ENCODE measurements at regions not wholly inside any gene's neighbourhood (a gene's known extent, or its start where the extent isn't known, plus 50 kb on each side); places are given as distances from the start of the nearest gene placed in this dataset.
"Not testable (repeated sequence)": the region's sequence is repeated elsewhere in the genome, so short reads cannot be mapped to it uniquely, and the experiment has no call there.

- DNase-seq (ENCODE audit: insufficient read length, low spot score) (no peak), FAIRE-seq (no peak)
Measured at GRCh38 chr1:172795741-172796140, 136.8 kb downstream of the FASLG start.

DNA sequence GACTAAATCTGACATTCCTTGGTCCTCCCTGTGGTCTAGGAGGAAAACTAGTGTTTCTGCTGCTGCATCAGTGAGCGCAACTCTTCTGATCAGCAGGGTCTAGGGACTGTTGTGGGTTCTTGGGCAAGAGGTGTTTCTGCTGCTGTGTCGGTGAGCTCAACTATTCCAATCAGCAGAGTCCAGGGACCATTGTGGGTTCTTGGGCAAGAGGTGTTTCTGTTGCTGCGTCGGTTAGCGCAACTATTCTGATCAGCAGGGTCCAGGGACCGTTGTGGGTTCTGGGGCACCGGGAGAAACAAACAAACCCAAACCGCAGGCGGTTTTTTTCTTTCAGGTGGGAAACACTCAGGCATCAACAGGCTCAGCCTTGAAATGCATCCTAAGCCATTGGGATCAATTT lies 140.9 kb downstream of the FASLG start:
- FAIRE-seq; DNase-seq (ENCODE audit: insufficient read length, low spot score): not testable (repeated sequence)

GRCh38 chr1:172801771-172802322 lies 142.9 kb downstream of the FASLG start:
- FAIRE-seq = no peak

GRCh38 chr1:172809750-172810149 lies 150.8 kb downstream of the FASLG start:
- FAIRE-seq (no peak), DNase-seq (ENCODE audit: insufficient read length, low spot score) (no peak)

More at GRCh38 chr1:172801771-172802322, 142.9 kb downstream of the FASLG start:
- no peak for DNase-seq (ENCODE audit: insufficient read length, low spot score)

GRCh38 chr1:172810480-172811175 lies 151.7 kb downstream of the FASLG start:
- no peak for DNase-seq (ENCODE audit: insufficient read length, low spot score)
- no peak for FAIRE-seq

GRCh38 chr1:172811694-172812093 lies 152.8 kb downstream of the FASLG start:
- DNase-seq (ENCODE audit: insufficient read length, low spot score) = no peak
- FAIRE-seq = no peak

- no peak for FAIRE-seq
- DNase-seq (ENCODE audit: insufficient read length, low spot score) = no peak
Measured at GRCh38 chr1:172812118-172812517, 153.2 kb downstream of the FASLG start.

GRCh38 chr1:172813330-172813729 lies 154.4 kb downstream of the FASLG start:
- FAIRE-seq (no peak), DNase-seq (ENCODE audit: insufficient read length, low spot score) (no peak)

GRCh38 chr1:172814428-172814827 lies 155.5 kb downstream of the FASLG start:
- no peak for FAIRE-seq
- DNase-seq (ENCODE audit: insufficient read length, low spot score) = no peak

- FAIRE-seq (no peak), DNase-seq (ENCODE audit: insufficient read length, low spot score) (no peak)
Measured at GRCh38 chr1:172815740-172816139, 156.8 kb downstream of the FASLG start.

DNA sequence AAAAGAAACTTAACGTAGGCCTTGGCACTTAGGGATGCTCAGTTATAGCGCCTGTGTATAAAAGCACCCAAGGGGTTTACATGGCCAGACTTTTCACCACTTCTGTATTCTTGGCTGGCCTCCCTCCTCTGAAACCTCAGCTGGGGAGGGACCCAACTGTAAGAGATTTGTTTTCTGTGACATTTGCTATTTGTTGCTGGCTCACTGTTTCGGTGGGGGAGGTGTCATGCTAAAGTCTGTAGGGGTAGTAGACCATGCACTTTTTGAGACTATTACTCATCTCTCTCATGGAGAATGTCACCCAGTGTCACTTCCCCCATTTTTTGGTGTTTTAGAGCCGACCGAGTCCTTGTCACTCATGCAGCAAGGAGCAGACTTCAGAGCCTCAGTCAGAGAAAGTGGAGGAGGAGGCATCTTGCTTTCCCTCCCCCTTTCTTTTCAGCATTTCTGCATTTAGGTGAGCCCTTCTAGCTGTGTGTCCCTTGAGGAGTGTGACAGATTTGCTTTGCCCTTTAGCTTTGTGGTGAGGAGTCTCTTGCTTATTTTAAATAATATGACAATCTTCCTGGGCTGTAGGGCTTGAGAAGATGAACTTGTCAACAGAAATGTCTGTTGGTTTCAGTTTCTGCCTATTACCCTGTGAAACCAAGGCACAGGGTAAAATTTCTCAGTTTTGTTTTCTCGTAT lies 160.1 kb downstream of the FASLG start:
- DNase-seq (ENCODE audit: insufficient read length, low spot score) (no peak), FAIRE-seq (no peak)

DNA sequence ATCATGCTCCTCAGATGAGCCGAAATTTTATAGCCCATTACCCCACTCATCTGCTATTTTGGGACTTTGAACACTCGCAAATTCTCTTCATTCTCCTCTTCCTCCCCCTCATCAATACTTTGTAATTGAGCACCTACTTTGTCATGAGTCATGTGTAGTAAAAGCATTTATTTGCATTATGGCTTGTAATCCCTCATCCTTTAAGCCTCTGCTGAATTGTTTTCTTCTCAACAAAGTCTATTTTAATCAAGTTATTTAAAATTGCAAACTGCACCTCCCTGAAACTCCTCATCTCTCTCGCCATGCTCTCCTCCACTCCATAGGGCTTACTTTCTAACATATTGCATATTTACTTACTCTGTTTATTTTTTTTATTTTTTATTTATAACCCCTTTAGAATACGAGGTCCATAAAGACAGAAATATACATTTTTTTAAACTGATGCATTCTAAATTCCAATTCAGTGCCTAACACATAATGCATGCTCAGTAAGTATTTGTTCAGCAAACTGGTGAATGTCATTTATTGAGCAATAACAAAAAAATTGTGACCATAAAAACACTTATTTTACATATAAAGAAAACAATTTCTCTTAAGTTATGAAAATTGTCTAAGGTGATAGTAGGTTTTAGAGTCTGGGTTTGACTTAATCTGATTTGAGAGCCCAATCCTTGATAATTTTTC lies 161.7 kb downstream of the FASLG start:
- no peak for FAIRE-seq
- DNase-seq (ENCODE audit: insufficient read length, low spot score) = no peak

- no peak for FAIRE-seq
- DNase-seq (ENCODE audit: insufficient read length, low spot score) = peak; percentile 21
Measured at GRCh38 chr1:172821609-172822274, 162.8 kb downstream of the FASLG start.

DNA sequence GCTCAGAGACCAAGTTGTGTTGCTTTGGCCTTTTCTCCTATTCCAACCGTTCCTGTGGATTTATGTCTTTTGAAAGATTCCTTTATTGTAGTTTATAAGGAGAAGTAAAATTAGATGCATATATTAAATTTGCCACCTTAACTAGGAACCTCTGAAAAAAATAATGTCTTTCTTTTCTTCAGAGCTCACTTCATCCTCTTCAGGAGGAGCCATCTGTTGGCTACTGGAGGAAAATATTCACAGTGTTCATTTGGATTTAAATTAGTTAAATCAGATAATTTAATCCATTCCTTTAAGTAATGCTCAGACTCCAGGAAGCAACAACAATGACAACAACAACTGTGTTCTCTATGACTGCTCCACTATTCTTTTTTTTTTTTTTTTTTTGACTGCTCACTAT lies 164.0 kb downstream of the FASLG start:
- FAIRE-seq (no peak), DNase-seq (ENCODE audit: insufficient read length, low spot score) (no peak)

DNA sequence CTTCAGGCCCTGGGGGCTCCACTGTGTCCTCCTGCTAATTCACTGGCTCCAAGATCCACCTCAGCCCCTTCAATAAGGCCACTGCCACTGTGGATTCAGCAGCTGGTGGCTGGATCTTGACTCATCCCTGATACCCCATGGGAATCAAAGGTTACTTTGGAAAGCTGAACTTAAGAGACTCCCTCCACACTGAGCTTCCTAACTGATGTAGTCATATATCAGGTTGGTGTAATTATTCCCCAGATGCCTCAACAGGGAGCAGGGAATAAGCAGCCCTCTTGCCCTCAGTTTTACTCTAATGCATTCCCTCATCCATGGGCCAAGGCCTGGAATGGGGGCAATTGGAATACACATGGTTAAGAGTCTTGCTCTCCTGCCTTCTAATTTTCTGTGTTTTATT lies 164.6 kb downstream of the FASLG start:
- FAIRE-seq = no peak
- no peak for DNase-seq (ENCODE audit: insufficient read length, low spot score)

GRCh38 chr1:172824209-172824608 lies 165.3 kb downstream of the FASLG start:
- FAIRE-seq = no peak
- DNase-seq (ENCODE audit: insufficient read length, low spot score) = no peak

GRCh38 chr1:172826096-172826741 lies 167.3 kb downstream of the FASLG start:
- peak; percentile 16 for FAIRE-seq

GRCh38 chr1:172827301-172827700 lies 168.4 kb downstream of the FASLG start:
- DNase-seq (ENCODE audit: insufficient read length, low spot score) (no peak), FAIRE-seq (no peak)

More at GRCh38 chr1:172826096-172826741, 167.3 kb downstream of the FASLG start:
- DNase-seq (ENCODE audit: insufficient read length, low spot score) = peak; percentile 68

DNA sequence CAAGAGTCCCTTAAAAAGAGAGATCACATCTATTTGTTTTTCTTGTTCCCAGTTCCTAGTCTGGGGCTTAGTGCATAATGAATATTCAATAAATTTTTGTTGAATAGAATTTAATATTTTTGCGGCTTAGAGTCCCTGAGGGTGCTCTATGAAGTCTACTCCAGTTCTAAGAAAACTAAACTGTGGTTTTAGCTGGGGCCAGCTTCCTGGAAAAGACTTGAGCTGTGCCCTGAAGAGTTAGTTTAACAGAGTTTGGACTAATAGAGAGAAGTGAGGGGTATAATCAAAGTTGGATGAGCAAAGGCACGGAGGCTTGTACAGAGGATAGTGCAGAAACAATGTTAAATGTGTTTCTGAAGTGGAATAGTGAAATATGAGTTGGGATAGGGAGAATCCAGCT lies 168.9 kb downstream of the FASLG start:
- FAIRE-seq (no peak), DNase-seq (ENCODE audit: insufficient read length, low spot score) (no peak)

DNA sequence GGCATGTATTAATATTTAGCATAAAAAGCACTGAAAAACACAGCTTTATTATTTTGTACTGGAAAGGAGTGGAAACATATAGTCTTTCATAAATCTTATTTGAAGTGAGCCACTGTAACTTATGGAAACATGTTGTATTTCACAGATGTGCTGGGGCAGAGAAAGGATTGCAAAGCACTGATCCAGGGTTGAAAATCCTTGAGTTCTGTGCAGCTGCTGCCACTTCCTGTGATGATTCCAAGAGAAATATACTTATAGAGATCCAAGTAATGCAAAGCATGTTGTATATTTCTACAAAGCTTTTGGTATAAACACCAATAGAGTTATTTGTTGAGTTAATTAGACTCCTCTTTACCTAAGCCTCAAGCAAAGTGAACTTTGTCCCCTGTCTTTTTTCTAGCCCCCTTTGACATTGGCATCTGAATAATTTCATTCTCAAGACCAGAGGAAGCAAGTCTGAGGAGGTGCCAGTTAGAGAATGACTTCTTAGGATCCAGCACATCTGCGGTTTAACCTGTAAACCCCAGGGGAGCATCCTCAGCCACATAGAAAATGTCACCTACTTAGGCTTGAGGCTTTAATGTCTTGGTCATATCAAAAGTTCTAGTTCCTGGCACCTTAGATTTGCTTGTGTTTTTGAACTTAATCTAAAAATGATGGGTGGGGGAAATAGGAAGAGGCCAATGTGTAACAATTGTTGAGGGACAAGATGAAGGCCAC lies 173.3 kb downstream of the FASLG start:
- FAIRE-seq = no peak
- no peak for DNase-seq (ENCODE audit: insufficient read length, low spot score)
